ENCODE measurements at regions not wholly inside any gene's neighbourhood (a gene's known extent, or its start where the extent isn't known, plus 50 kb on each side); places are given as distances from the start of the nearest gene placed in this dataset.

- DNase-seq (ENCODE audit: low read depth in 2 of 2), result no peak
Observed at GRCh38 chr20:43243672-43244269, 54.1 kb upstream of the PTPRT start.

GRCh38 chr20:43241057-43241702 lies 51.5 kb upstream of the PTPRT start:
- DNase-seq (ENCODE audit: low read depth in 2 of 2), result no peak

All from activated CD4-positive, alpha-beta T cell treated with anti-CD3 and anti-CD28 coated beads for 24 hours (primary cell).